ENCODE measurements at regions not wholly inside any gene's neighbourhood (a gene's known extent, or its start where the extent isn't known, plus 50 kb on each side); places are given as distances from the start of the nearest gene placed in this dataset.

DNA sequence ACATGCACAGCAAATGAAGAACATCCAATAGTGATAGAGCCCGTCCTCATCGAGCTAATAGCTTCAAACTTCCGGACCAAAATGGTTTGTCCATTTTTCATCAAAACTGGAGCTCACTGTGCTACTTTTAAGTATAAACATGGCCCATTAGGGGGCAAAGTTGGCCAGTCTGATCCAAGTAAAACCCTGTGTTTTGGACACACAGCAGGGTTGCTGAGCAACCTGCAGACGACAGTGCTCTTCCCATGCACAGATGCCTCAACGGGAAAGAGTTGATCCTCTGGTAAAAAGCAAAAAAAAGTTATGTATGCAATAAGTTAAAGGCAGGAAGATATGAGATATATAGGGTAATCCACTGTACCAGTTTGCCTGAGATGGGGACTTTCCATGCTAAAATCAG is 244.0 kb upstream of the THBS1 start:
- TF ChIP-seq CTCF (IDR thresholded peaks at IDR 0.05) (no peak), EP300 (IDR thresholded peaks at IDR 0.05; ENCODE audit: borderline replicate concordance in 1 of 2, low read depth in 1 of 2, low read length in 1 of 2) (no peak), PBX3 (IDR thresholded peaks at IDR 0.05) (no peak), TEAD4 (IDR thresholded peaks at IDR 0.05; ENCODE audit: borderline replicate concordance, insufficient read depth) (no peak), RAD21 (IDR thresholded peaks at IDR 0.05; ENCODE audit: low read length) (no peak), MXI1 (IDR thresholded peaks at IDR 0.05; ENCODE audit: low read depth, low read length) (no peak), TCF12 (IDR thresholded peaks at IDR 0.05) (no peak), SIN3A (IDR thresholded peaks at IDR 0.05; ENCODE audit: borderline replicate concordance, low read depth, low read length) (no peak), JUND (IDR thresholded peaks at IDR 0.05) (no peak), YY1 (IDR thresholded peaks at IDR 0.05; ENCODE audit: low read depth) (no peak), GABPA (IDR thresholded peaks at IDR 0.05; ENCODE audit: low read depth) (no peak), TAF1 (IDR thresholded peaks at IDR 0.05; ENCODE audit: borderline replicate concordance, low read depth, low read length) (no peak), RFX5 (IDR thresholded peaks at IDR 0.05; ENCODE audit: low read length) (no peak), GATA2 (CRISPR knock-in tag; IDR thresholded peaks at IDR 0.05) (no peak)

Measured in SK-N-SH (cell line).